Neuronal stem cell (in vitro differentiated cells): ENCODE measurements at regions not wholly inside any gene's neighbourhood (a gene's known extent, or its start where the extent isn't known, plus 50 kb on each side); places are given as distances from the start of the nearest gene placed in this dataset.

Experiments used
- DNase-seq: peaks from one replicate; pipeline ENCODE4 v3.0.0-alpha.2; 2013; ENCODE audit warnings: low spot score
- H2AFZ ChIP-seq: one replicate; pipeline ENCODE4 v1.6.1; 2013; ENCODE audit warnings: mild to moderate bottlenecking, low read length, inconsistent platforms
- H2AK5ac ChIP-seq: 2 replicates; pipeline ENCODE4 v1.6.1; 2013; ENCODE audit warnings: low read depth, mild to moderate bottlenecking, inconsistent platforms, low read length, moderate library complexity, mixed read lengths
- H2BK120ac ChIP-seq: 2 replicates; pipeline ENCODE4 v1.6.1; 2013; ENCODE audit warnings: low read depth, mild to moderate bottlenecking, inconsistent platforms, low read length, moderate library complexity, mixed read lengths
- H2BK12ac ChIP-seq: one replicate; pipeline ENCODE4 v1.6.1; 2013; ENCODE audit warnings: low read length, inconsistent platforms
- H2BK15ac ChIP-seq: 2 replicates; pipeline ENCODE4 v1.6.1; 2013; ENCODE audit warnings: mild to moderate bottlenecking, low read length, inconsistent platforms, mixed read lengths
- H2BK5ac ChIP-seq: one replicate; pipeline ENCODE4 v1.6.1; 2013; ENCODE audit warnings: inconsistent platforms, mild to moderate bottlenecking, low read length, moderate library complexity
- H3K14ac ChIP-seq: one replicate; pipeline ENCODE4 v1.6.1; 2013; ENCODE audit warnings: low read length, inconsistent platforms
- H3K18ac ChIP-seq: 2 replicates; pipeline ENCODE4 v1.6.1; 2013; ENCODE audit warnings: low read length, inconsistent platforms
- H3K23ac ChIP-seq: 2 replicates; pipeline ENCODE4 v1.6.1; 2013; ENCODE audit warnings: low read depth, mild to moderate bottlenecking, mixed read lengths, low read length, inconsistent platforms; ENCODE audit not compliant: poor library complexity
- H3K27ac ChIP-seq: replicated peaks from 3 replicates; pipeline ENCODE4 v1.5.1; 2013; ENCODE audit warnings: low read length, inconsistent platforms
- H3K27me3 ChIP-seq, 3 experiments: 2 replicates each; pipeline ENCODE4 v1.6.1; 2013; ENCODE audit warnings: low read length in 3 of 3, mild to moderate bottlenecking in 2 of 3, inconsistent platforms in 1 of 3, low read depth in 1 of 3, mixed read lengths in 1 of 3, moderate library complexity in 1 of 3; ENCODE audit not compliant: control insufficient read depth in 3 of 3, insufficient read depth in 3 of 3
- H3K36me3 ChIP-seq, 2 donors: replicated peaks in 1 of 2; 2 replicates each; pipeline ENCODE4 v1.6.1; 2013; ENCODE audit warnings: low read length in 2 of 2; ENCODE audit not compliant: control insufficient read depth in 2 of 2, insufficient read depth in 2 of 2
- H3K4ac ChIP-seq: 2 replicates; pipeline ENCODE4 v1.6.1; 2013; ENCODE audit warnings: inconsistent platforms, mild to moderate bottlenecking, low read length, moderate library complexity
- H3K4me1 ChIP-seq, 2 donors: 1 replicate in 1 of 2; 2 replicates in 1 of 2; pipeline ENCODE4 v1.6.1; 2013; ENCODE audit warnings: low read length in 2 of 2, low read depth in 1 of 2; ENCODE audit not compliant: control insufficient read depth in 2 of 2, insufficient read depth in 1 of 2
- H3K4me2 ChIP-seq: one replicate; pipeline ENCODE4 v1.6.1; 2013; ENCODE audit warnings: mild to moderate bottlenecking, low read length, inconsistent platforms; ENCODE audit not compliant: insufficient read depth, poor library complexity, severe bottlenecking
- H3K4me3 ChIP-seq, 2 donors: 2 replicates each; pipeline ENCODE4 v1.5.1; 2013; ENCODE audit warnings: low read length in 2 of 2, mild to moderate bottlenecking in 2 of 2, inconsistent platforms in 1 of 2, moderate library complexity in 1 of 2
- H3K79me1 ChIP-seq: one replicate; pipeline ENCODE4 v1.6.1; 2013; ENCODE audit warnings: low read depth, mild to moderate bottlenecking, inconsistent platforms, low read length, moderate library complexity
- H3K9ac ChIP-seq: one replicate; pipeline ENCODE4 v1.6.1; 2013; ENCODE audit warnings: mild to moderate bottlenecking, low read depth, low read length, inconsistent platforms; ENCODE audit not compliant: poor library complexity
- H3K9me3 ChIP-seq, 2 donors: replicated peaks in 1 of 2; 2 replicates each; pipeline versions ENCODE3 to v1.6.1; 2013; ENCODE audit warnings: low read length in 2 of 2, mild to moderate bottlenecking in 2 of 2, inconsistent platforms in 1 of 2, low read depth in 1 of 2, mixed read lengths in 1 of 2, moderate library complexity in 1 of 2; ENCODE audit not compliant: control insufficient read depth in 2 of 2, insufficient read depth in 1 of 2
- H4K8ac ChIP-seq: one replicate; pipeline ENCODE4 v1.6.1; 2013; ENCODE audit warnings: low read depth, mild to moderate bottlenecking, inconsistent platforms, low read length, moderate library complexity
- H4K91ac ChIP-seq: one replicate; pipeline ENCODE4 v1.6.1; 2013; ENCODE audit warnings: low read length, low read depth, mild to moderate bottlenecking, inconsistent platforms; ENCODE audit not compliant: poor library complexity
- WGBS, 2 donors: extraction: QIAGEN DNeasy Blood & Tissue Kit; methylation state at CpG; one replicate each; pipeline ENCODE4 v1.1.7; 2013; ENCODE audit warnings: missing lambda C conversion rate in 2 of 2, mixed read lengths in 1 of 2; ENCODE audit not compliant: insufficient read length in 2 of 2, insufficient replicate concordance in 1 of 2; ENCODE audit errors: extremely low coverage in 2 of 2; 5-methylcytosine and 5-hydroxymethylcytosine counted together

DNA sequence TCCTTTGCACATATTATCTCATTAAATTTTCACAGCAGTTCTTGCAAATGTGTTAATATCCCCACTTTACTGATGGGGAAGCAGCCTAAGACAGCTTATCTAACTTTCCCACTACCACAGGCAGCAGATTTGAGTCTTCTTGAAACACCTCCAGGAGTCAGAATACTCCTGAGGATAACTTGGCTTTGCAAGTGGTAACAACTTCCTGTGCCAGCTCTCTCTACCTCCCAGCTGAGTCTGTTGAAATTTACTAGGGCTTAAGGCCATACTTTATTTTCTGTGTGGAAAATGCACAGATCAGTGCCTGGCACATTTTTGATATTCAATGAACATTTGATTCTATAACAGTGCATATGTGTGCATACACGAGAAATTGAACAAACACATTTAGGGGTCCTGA is 136.1 kb upstream of the COBL start:
- no peak overlapping the region for H3K27ac ChIP-seq
- no peak overlapping the region for H2AFZ ChIP-seq
- H2BK15ac ChIP-seq: no peak overlapping the region
- no peak overlapping the region for H3K18ac ChIP-seq
- H4K8ac ChIP-seq: no peak overlapping the region
- no peak overlapping the region for H4K91ac ChIP-seq
- no peak overlapping the region for H3K4me2 ChIP-seq
- no peak overlapping the region for H3K14ac ChIP-seq
- no peak overlapping the region for H2BK5ac ChIP-seq
- peaks cover 4 to 16% of the 10 kb centered on the region in 2 donors for H3K4me1 ChIP-seq
- H3K4me3 ChIP-seq: no peak overlapping the region
- no peaks in the 10 kb centered on the region for H3K79me1 ChIP-seq
- no peaks in the 10 kb centered on the region for H3K36me3 ChIP-seq
- H2AK5ac ChIP-seq: no peak overlapping the region
- no peak overlapping the region for H2BK12ac ChIP-seq
- no peak for DNase-seq
- H2BK120ac ChIP-seq: no peak overlapping the region
- H3K9ac ChIP-seq: no peak overlapping the region
- no peaks in the 10 kb centered on the region for H3K9me3 ChIP-seq
- H3K23ac ChIP-seq: no peak overlapping the region
- peaks cover 0 to 2% (median 0%) of the 10 kb centered on the region in 3 experiments for H3K27me3 ChIP-seq
- no CpG with 5 or more reads among the region's 1 CpG for WGBS, 2 donors
- H3K4ac ChIP-seq: no peak overlapping the region

DNA sequence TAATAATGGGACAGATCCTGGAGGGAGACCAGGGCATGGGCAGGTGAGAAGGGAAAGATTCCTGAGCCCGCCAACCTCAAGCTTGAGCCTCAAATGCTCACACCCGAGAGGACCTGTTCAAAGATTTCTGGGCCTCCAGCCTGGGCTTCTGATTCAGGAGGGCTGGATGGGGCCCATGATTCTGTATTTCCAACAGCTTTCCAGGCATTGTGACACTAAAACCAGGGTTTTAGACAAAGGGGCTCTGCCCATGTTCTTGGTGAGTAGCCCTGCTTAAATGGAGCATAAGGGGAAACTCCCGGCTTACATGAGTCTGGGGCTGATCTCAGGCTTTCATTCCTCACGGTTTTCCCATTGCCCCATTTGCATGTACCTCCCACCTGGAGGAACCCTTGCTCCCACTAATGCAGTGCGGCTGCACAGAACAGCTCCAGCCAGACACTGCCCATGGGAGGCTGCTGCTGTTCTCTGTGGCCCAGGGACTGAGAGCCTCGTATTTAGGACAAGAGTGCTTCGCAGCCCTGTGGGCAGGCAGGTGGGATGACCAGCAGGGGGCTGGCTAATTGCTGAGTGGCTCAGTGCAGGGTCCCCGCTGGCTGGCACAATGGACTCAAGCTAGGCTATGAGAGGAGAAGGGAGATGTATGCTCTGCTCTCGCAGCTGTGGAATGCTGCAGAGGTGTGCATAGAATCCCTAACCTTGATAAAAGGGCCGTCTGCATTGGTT is 135.3 kb upstream of the COBL start:
- Histone ChIP-seq H3K4me2 (no peak overlapping the region), H3K27me3 (peaks cover 0 to 2% (median 0%) of the 10 kb centered on the region in 3 experiments), H3K4me1 (peaks cover 4 to 12% of the 10 kb centered on the region in 2 donors), H2BK120ac (no peak overlapping the region), H3K18ac (peak overlapping the region; percentile 8), H3K27ac (no peak overlapping the region), H3K79me1 (no peaks in the 10 kb centered on the region), H3K14ac (no peak overlapping the region), H3K4me3 (no peak overlapping the region), H3K9ac (no peak overlapping the region), H2BK15ac (no peak overlapping the region), H2BK5ac (no peak overlapping the region), H2BK12ac (no peak overlapping the region), H2AFZ (no peak overlapping the region), H3K9me3 (no peaks in the 10 kb centered on the region), H4K8ac (no peak overlapping the region), H3K4ac (no peak overlapping the region), H3K23ac (no peak overlapping the region), H4K91ac (no peak overlapping the region), H2AK5ac (no peak overlapping the region), H3K36me3 (no peaks in the 10 kb centered on the region)
- no CpG with 5 or more reads among the region's 10 CpGs for WGBS, 2 donors
- DNase-seq: peak; percentile 26

DNA sequence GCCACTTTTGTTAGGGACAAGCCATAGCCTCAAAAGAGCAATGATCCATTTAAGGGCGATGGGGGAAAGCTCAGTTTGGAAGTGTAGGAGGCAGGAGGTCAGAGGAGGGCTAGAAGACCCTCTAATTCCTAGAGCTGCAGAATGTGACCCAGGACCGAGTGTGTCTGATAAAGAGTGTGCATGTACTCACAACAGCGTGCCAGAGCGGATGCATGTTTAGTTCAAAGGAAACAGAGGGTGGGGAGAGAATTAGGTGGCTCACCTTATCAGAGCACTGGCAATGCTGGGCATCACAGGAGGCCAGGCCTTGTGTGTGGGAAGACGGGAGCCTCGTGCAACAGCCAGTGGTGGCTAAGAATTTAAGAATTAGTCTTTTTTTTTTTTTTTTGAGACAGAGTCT is 133.9 kb upstream of the COBL start:
- Histone ChIP-seq H3K4me2 (no peak overlapping the region), H3K4ac (no peak overlapping the region), H3K27ac (no peak overlapping the region), H3K79me1 (no peaks in the 10 kb centered on the region), H4K8ac (no peak overlapping the region), H2BK12ac (no peak overlapping the region), H2AK5ac (no peak overlapping the region), H3K27me3 (peaks cover 0 to 2% (median 0%) of the 10 kb centered on the region in 3 experiments), H3K36me3 (no peaks in the 10 kb centered on the region), H3K14ac (no peak overlapping the region), H2BK15ac (no peak overlapping the region), H2BK120ac (no peak overlapping the region), H3K9ac (no peak overlapping the region), H3K18ac (peak overlapping the region; percentile 11), H3K23ac (no peak overlapping the region), H2BK5ac (no peak overlapping the region), H3K9me3 (peaks cover 0 to 3% of the 10 kb centered on the region in 2 donors), H4K91ac (no peak overlapping the region), H3K4me3 (no peak overlapping the region), H3K4me1 (peaks cover 0 to 14% of the 10 kb centered on the region in 2 donors), H2AFZ (no peak overlapping the region)
- no CpG with 5 or more reads among the region's 6 CpGs for WGBS, 2 donors
- DNase-seq: no peak

DNA sequence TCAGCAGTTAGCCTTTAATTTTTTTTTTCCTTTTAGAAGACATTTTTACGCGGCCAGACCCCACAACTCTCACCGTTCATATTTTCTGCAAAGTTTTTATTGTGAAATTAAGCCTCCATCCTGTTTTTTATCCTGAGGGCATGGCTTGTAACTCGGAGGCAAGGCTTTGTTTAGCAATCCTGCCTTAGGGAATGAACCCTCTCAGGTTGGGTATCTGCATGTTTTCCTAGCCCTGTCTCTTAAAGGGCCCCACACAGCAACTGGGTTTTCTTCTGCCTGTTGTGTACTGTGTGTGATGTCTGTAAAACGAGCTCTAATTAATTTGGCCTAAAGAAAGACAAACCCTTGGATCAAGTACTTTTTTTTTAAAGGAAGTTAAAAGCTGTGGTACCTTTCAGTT is 130.2 kb upstream of the COBL start:
- no peak overlapping the region for H3K18ac ChIP-seq
- H3K27ac ChIP-seq: no peak overlapping the region
- no peak overlapping the region for H2BK15ac ChIP-seq
- H3K27me3 ChIP-seq: peaks cover 0 to 2% (median 0%) of the 10 kb centered on the region in 3 experiments
- no peak overlapping the region for H2BK5ac ChIP-seq
- H3K9ac ChIP-seq: no peak overlapping the region
- peaks cover 0 to 5% of the 10 kb centered on the region in 2 donors for H3K4me1 ChIP-seq
- no peak overlapping the region for H4K8ac ChIP-seq
- H3K4me3 ChIP-seq: no peak overlapping the region
- H2BK120ac ChIP-seq: no peak overlapping the region
- H2AK5ac ChIP-seq: no peak overlapping the region
- no peak overlapping the region for H4K91ac ChIP-seq
- H3K23ac ChIP-seq: no peak overlapping the region
- no peak overlapping the region for H3K4me2 ChIP-seq
- no CpG with 5 or more reads among the region's 5 CpGs for WGBS, 2 donors
- H2BK12ac ChIP-seq: no peak overlapping the region
- peaks cover 5 to 7% of the 10 kb centered on the region in 2 donors for H3K9me3 ChIP-seq
- peak overlapping the region; percentile 59 for H2AFZ ChIP-seq
- H3K79me1 ChIP-seq: no peaks in the 10 kb centered on the region
- H3K4ac ChIP-seq: no peak overlapping the region
- DNase-seq: no peak
- no peaks in the 10 kb centered on the region for H3K36me3 ChIP-seq
- H3K14ac ChIP-seq: no peak overlapping the region
